ENCODE measurements at regions not wholly inside any gene's neighbourhood (a gene's known extent, or its start where the extent isn't known, plus 50 kb on each side); places are given as distances from the start of the nearest gene placed in this dataset.

- DNase-seq (ENCODE audit: low read depth), result no peak
Observed at GRCh38 chr6:40953486-40953885, 85.5 kb downstream of the UNC5CL start.

GRCh38 chr6:40950986-40951698 lies 87.9 kb downstream of the UNC5CL start:
- TF ChIP-seq, protein P1, sequence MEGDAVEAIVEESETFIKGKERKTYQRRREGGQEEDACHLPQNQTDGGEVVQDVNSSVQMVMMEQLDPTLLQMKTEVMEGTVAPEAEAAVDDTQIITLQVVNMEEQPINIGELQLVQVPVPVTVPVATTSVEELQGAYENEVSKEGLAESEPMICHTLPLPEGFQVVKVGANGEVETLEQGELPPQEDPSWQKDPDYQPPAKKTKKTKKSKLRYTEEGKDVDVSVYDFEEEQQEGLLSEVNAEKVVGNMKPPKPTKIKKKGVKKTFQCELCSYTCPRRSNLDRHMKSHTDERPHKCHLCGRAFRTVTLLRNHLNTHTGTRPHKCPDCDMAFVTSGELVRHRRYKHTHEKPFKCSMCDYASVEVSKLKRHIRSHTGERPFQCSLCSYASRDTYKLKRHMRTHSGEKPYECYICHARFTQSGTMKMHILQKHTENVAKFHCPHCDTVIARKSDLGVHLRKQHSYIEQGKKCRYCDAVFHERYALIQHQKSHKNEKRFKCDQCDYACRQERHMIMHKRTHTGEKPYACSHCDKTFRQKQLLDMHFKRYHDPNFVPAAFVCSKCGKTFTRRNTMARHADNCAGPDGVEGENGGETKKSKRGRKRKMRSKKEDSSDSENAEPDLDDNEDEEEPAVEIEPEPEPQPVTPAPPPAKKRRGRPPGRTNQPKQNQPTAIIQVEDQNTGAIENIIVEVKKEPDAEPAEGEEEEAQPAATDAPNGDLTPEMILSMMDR (IDR thresholded peaks at IDR 0.05; ENCODE audit: insufficient read depth, low read length, poor library complexity, severe bottlenecking), result no peak
- DNase-seq (ENCODE audit: low read depth), result no peak
- Histone ChIP-seq H3K27me3 (ENCODE audit: control insufficient read depth, insufficient read depth, low read length) (no peaks in the 10 kb centered on the region), H3K4me3 (ENCODE audit: low read depth, low read length) (no peak overlapping the region), H3K36me3 (ENCODE audit: control insufficient read depth, insufficient read depth, low read length) (no peaks in the 10 kb centered on the region)

More at GRCh38 chr6:40953486-40953885, 85.5 kb downstream of the UNC5CL start:
- H3K36me3 ChIP-seq (ENCODE audit: control insufficient read depth, insufficient read depth, low read length), result no peaks in the 10 kb centered on the region
- no peak overlapping the region for H3K4me3 ChIP-seq (ENCODE audit: low read depth, low read length)
- H3K27me3 ChIP-seq (ENCODE audit: control insufficient read depth, insufficient read depth, low read length), result no peaks in the 10 kb centered on the region
- TF ChIP-seq, protein P1 (IDR thresholded peaks at IDR 0.05; ENCODE audit: insufficient read depth, low read length, poor library complexity, severe bottlenecking), result no peak

DNA sequence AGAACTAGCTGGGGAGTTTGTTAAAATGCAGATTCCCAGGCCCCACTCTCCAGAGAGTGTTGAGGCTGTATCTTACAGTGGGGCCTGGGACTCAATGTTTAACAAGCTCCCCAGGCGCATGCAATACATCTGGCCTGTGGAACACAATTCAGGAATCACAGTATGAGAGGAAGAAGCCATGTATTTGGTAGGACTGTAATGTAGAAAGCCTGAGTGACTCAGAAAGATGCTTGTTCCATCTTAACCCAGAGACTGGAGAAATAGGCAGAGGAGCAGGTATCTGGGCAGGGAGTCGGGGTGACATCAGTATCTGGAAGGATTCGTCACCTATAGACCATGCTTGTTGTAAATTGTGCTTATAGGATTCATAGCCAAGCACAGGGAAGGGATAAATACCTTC lies 90.5 kb downstream of the UNC5CL start:
- no peaks in the 10 kb centered on the region for H3K27me3 ChIP-seq (ENCODE audit: control insufficient read depth, insufficient read depth, low read length)

DNA sequence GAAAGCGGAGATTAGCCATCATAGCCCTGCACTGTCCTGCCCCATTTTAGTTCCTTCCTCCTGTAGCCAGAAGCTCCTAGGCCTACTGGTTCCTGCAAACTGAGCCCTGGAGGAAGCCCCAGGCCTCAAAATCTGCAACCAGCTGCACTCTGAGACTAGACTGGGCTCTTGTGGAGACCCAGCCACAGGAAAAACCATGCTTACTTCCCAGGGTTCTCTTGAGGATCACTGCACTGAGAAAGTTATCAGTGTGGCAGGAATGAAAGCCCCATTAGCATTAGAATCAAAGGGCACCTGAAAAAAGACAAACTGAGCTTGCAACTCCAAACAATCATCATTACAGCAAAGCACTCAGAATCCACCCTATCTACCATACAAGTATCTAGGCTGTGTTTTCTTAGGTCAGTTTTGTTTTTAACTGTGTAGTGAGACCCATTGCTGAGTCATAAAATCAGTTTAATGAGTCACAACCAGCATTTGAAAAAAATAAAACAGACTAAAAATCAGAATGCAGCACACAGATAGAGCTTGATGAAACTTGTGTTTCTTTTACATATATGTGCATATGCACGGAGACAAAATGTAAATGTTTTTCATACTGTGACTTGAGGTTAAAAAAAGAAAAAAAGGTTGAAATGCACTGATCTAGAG lies 91.0 kb downstream of the UNC5CL start:
- H3K4me3 ChIP-seq (ENCODE audit: low read depth, low read length), result no peak overlapping the region
- H3K36me3 ChIP-seq (ENCODE audit: control insufficient read depth, insufficient read depth, low read length), result no peaks in the 10 kb centered on the region
- H3K27me3 ChIP-seq (ENCODE audit: control insufficient read depth, insufficient read depth, low read length), result no peaks in the 10 kb centered on the region
- TF ChIP-seq, protein P1 (IDR thresholded peaks at IDR 0.05; ENCODE audit: insufficient read depth, low read length, poor library complexity, severe bottlenecking), result no peak
- DNase-seq (ENCODE audit: low read depth), result no peak

More for the DNA sequence above, 90.5 kb downstream of the UNC5CL start:
- no peak for DNase-seq (ENCODE audit: low read depth)
- Histone ChIP-seq H3K4me3 (ENCODE audit: low read depth, low read length) (no peak overlapping the region), H3K36me3 (ENCODE audit: control insufficient read depth, insufficient read depth, low read length) (no peaks in the 10 kb centered on the region)
- TF ChIP-seq, protein P1 (IDR thresholded peaks at IDR 0.05; ENCODE audit: insufficient read depth, low read length, poor library complexity, severe bottlenecking), result no peak

GRCh38 chr6:40946738-40947301 lies 92.2 kb downstream of the UNC5CL start:
- Histone ChIP-seq H3K36me3 (ENCODE audit: control insufficient read depth, insufficient read depth, low read length) (no peaks in the 10 kb centered on the region), H3K4me3 (ENCODE audit: low read depth, low read length) (no peak overlapping the region), H3K27me3 (ENCODE audit: control insufficient read depth, insufficient read depth, low read length) (no peaks in the 10 kb centered on the region)
- TF ChIP-seq, protein P1 (IDR thresholded peaks at IDR 0.05; ENCODE audit: insufficient read depth, low read length, poor library complexity, severe bottlenecking), result no peak
- DNase-seq (ENCODE audit: low read depth), result no peak

Data from kidney epithelial cell (primary cell).